Fibroblast of the aortic adventitia (primary cell): ENCODE measurements at regions not wholly inside any gene's neighbourhood (a gene's known extent, or its start where the extent isn't known, plus 50 kb on each side); places are given as distances from the start of the nearest gene placed in this dataset.

ENCODE experiments used
- DNase-seq: peaks from one replicate; pipeline ENCODE4 v3.0.0-alpha.2; 2010; ENCODE audit warnings: low read depth
- H3K4me3 ChIP-seq: 2 replicates; pipeline ENCODE4 v1.5.1; 2011; ENCODE audit warnings: low read depth, mild to moderate bottlenecking, control low read depth, low read length, moderate library complexity
- TF ChIP-seq, protein P1 (sequence below): IDR thresholded peaks from 2 replicates; pipeline ENCODE4 v1.5.1; 2011; ENCODE audit warnings: mild to moderate bottlenecking, low read length, control low read depth, inconsistent platforms; ENCODE audit not compliant: insufficient read depth

DNA sequence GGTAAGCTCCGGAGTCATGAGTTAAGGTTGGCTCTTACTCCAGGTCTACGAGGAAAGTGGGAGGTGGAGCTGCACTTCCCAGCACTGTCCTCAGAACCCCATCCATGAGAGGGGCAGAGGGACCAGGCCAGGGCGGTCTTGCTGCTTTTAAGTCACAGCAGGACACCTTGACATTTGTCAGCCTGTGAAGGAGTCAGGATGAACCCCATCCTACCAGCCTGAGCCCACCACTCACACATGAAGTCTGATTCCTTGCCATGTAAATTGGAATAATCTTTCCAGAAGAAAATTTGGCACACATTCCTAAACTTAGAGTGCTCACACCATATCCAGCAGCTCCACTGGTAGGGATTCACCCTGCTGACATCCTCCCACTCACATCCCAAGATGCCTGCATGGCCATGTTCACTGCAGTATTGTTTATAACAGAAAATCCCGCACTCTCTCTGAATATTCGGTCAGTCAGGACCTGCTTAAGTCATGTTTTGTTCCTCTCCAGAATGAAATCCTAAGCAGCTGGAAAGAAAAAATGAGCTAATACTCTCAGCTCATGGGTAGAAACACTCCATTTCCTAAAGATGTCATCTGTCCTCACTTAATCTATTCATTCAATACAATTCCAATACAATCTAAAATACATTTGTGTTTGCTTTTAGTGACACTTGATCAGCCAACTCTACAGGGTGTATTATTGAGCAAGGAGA, 79.3 kb upstream of the COL5A1 start:
- TF ChIP-seq, protein P1, sequence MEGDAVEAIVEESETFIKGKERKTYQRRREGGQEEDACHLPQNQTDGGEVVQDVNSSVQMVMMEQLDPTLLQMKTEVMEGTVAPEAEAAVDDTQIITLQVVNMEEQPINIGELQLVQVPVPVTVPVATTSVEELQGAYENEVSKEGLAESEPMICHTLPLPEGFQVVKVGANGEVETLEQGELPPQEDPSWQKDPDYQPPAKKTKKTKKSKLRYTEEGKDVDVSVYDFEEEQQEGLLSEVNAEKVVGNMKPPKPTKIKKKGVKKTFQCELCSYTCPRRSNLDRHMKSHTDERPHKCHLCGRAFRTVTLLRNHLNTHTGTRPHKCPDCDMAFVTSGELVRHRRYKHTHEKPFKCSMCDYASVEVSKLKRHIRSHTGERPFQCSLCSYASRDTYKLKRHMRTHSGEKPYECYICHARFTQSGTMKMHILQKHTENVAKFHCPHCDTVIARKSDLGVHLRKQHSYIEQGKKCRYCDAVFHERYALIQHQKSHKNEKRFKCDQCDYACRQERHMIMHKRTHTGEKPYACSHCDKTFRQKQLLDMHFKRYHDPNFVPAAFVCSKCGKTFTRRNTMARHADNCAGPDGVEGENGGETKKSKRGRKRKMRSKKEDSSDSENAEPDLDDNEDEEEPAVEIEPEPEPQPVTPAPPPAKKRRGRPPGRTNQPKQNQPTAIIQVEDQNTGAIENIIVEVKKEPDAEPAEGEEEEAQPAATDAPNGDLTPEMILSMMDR = no peak
- DNase-seq = no peak
- no peak overlapping the region for H3K4me3 ChIP-seq

DNA sequence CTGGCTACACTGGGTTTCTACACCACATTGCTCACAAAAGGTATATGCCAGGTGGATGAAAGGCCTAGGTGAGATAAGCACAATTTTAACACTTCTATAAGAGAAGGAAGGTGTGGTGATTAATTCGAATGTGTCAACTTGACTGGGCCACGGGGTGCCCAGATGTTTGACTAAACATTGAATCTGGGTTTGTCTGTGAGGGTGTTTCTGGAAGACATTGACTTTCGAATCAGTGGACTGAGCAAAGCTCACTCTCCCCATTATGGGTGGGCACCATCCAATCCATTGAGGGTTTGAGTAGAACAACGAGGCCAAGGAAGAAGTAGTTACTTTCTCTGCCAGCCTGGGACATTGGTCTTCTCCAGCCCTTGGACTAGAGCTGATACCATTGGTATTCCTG, 78.2 kb upstream of the COL5A1 start:
- TF ChIP-seq, protein P1 = no peak
- no peak overlapping the region for H3K4me3 ChIP-seq
- no peak for DNase-seq

DNA sequence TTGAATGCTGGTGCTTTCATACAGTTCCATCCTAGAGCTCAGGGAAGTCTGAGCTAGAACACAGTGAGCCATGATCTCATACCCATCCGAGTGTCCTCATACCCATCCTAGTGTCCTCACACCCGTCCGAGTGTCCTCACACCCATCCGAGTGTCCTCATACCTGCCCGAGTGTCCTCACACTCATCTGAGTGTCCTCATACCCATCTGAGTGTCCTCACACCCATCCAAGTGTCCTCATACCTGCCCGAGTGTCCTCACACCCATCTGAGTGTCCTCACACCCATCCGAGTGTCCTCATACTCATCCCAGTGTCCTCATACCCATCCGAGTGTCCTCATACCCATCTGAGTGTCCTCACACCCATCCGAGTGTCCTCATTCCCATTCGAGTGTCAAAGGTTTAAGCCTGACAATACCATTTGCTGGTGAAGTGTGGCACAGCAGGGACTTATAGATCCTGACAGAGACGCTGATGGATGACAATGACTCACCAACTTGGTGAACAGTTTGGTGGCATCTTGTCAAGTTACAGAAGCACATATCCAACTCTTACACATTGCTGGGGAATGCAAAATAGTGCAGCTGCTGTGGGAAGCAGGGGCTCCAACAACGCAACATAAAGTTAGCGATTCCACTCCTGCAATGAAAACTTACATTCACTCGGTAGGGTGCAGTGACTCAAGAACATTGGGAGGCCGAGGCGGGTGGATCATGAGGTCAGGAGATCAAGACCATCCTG, 77.0 kb upstream of the COL5A1 start:
- TF ChIP-seq, protein P1 = no peak
- no peak overlapping the region for H3K4me3 ChIP-seq
- DNase-seq = peak; percentile 80

DNA sequence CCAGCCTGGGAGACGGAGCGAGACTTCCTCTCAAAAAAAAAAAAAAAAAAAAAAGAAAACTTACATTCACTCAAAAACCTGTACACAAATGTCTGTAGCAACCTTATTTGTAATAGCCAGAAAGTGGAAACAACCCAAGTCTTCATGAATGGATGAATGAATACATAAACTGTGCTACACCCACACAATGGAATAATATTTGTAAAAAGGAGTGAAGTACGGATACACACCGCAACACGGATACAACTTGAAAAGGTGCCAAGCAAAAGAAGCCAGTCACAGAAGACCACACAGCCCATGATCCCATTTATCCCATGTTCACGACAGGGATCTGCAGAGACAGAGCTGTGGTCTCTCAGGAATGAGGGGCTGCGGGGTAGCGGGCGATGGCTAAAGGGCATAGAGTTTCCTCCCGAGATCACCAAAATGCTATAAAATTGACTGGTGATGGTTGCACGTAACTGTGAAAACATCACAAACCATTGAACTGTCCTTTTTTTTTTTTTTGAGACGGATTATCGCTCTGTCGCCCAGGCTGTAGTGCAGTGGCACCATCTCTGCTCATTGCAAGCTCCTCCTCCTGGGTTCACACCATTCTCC, 76.2 kb upstream of the COL5A1 start:
- H3K4me3 ChIP-seq = no peak overlapping the region
- TF ChIP-seq, protein P1 = no peak
- DNase-seq = no peak

DNA sequence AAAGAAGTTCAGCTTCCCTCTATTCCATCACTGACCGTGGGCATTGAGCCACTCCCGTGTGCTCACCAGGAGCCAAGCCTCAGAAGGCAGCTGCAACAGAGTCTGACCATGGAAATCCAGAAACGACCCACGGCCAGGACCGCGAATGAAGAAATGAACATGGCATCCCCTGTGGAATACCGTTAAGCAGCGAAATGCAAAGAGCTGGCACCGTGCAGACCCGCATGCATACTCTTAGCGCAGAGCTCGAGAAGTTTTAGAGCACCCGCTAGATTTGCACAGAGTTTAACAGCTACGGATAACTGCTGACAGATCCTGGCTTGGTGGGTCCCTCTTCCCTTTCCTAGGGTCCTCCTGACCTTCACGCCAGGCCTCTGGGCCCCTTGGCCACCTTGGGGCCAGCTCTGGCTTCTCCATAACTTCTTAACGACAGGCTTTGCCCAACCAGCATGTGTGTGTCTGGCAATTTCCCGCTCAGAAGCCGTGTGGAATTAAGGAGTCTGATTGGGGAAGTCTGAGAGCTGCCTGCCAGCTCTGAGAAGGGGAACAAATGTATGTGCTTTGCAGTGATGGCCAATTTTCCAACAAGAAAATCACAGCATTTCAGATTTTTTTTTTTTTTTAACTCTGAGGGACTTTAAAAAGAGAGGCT, 75.3 kb upstream of the COL5A1 start:
- no peak overlapping the region for H3K4me3 ChIP-seq
- TF ChIP-seq, protein P1 = no peak
- no peak for DNase-seq

DNA sequence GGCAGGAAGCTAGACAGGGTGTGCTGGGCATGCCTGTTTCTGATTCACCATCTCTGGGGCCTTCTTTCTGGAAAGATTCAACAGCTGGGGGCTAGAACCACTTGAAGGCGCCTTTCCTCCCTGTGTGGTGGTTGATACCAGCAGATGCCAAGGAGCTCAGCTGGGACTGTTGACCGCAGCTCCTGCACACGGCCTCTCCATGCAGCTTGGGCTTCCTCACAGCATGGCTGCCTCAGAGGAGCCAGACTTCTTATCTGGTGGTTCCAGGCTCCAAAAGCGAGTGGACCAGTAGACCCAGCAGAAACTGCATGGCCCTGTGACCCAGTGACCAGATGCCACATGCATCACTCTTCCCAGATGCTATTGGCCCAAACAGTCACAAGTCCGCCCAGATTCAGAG, 74.7 kb upstream of the COL5A1 start:
- H3K4me3 ChIP-seq = no peak overlapping the region
- DNase-seq = no peak
- TF ChIP-seq, protein P1 = no peak
